ENCODE measurements at regions not wholly inside any gene's neighbourhood (a gene's known extent, or its start where the extent isn't known, plus 50 kb on each side); places are given as distances from the start of the nearest gene placed in this dataset.
A peak's percentile ranks its signal among the peaks of the same experiment; 100 is the strongest.

DNA sequence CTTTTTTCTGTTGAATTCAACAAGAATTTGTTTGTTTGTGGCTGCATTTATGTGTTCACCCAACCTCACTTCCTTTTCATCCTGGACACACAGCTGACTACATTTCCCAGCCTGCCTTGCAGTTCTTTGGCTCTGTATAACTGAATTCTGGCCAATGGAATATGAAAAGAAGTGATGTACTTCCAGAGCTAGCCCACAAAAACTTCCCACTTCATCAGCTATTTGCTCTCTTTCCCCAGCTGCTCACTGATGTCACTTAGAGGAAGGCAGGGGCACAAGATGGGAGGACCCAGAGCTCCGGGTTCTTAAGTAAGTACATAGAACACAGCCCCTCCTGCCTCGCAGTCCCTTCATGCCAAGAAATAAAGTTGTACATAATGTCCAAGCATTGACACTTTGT is 235.0 kb upstream of the FGGY start:
- Histone ChIP-seq H3K4me1 (ENCODE audit: insufficient read depth, low read length, poor library complexity, severe bottlenecking) (peaks cover 39% of the 10 kb centered on the region), H3K27ac (ENCODE audit: low read depth, low read length, poor library complexity, severe bottlenecking) (no peak overlapping the region), H3K4me3 (ENCODE audit: low read depth, low read length, poor library complexity, severe bottlenecking) (no peak overlapping the region), H3K36me3 (ENCODE audit: insufficient read depth, low read length, poor library complexity, severe bottlenecking) (no peaks in the 10 kb centered on the region), H3K27me3 (replicated peaks; ENCODE audit: insufficient read depth, low read depth, low read length, poor library complexity) (no peaks in the 10 kb centered on the region), H3K9me3 (ENCODE audit: low read depth, low read length, poor library complexity, severe bottlenecking) (no peaks in the 10 kb centered on the region)
- intact Hi-C loops (cut with micrococcal nuclease; ENCODE audit: unreplicated experiment), result no loop called here
- peak; percentile 49 for DNase-seq (ENCODE audit: low spot score)
- no TSS peak for BruUV-seq (replicated peaks)
- no peak for TF ChIP-seq EZH2 (IDR thresholded peaks at IDR 0.05; ENCODE audit: borderline replicate concordance, low read depth, low read length, poor library complexity, severe bottlenecking)
- TF ChIP-seq, protein P1, sequence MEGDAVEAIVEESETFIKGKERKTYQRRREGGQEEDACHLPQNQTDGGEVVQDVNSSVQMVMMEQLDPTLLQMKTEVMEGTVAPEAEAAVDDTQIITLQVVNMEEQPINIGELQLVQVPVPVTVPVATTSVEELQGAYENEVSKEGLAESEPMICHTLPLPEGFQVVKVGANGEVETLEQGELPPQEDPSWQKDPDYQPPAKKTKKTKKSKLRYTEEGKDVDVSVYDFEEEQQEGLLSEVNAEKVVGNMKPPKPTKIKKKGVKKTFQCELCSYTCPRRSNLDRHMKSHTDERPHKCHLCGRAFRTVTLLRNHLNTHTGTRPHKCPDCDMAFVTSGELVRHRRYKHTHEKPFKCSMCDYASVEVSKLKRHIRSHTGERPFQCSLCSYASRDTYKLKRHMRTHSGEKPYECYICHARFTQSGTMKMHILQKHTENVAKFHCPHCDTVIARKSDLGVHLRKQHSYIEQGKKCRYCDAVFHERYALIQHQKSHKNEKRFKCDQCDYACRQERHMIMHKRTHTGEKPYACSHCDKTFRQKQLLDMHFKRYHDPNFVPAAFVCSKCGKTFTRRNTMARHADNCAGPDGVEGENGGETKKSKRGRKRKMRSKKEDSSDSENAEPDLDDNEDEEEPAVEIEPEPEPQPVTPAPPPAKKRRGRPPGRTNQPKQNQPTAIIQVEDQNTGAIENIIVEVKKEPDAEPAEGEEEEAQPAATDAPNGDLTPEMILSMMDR (conservative IDR thresholded peaks at IDR 0.05; ENCODE audit: low read depth, low read length), result no peak
- POLR2A ChIA-PET (ENCODE audit: low non-redundant PET), result no interaction called here
- CTCF ChIA-PET, result no interaction called here

DNA sequence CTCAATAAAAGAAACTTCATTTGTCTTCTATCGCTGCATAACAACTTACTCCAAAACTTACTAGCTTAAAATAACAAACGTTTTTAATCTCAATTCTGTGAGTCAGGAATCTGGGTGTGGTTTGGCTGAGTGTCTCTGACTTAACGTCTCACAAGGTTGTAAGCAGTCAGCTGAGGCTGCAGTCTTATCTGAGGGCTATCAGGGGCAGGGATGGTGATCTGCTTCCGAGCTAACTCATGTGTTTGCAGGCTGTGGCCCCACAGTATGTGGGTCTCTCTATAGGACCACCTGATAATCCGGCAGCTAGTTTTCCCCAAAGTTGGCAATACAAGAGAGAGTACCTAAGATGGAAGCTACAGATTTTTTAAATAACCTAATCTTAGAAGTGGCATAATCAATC is 234.2 kb upstream of the FGGY start:
- H3K4me1 ChIP-seq (ENCODE audit: insufficient read depth, low read length, poor library complexity, severe bottlenecking), result peaks cover 30% of the 10 kb centered on the region
- BruUV-seq (replicated peaks), result no TSS peak
- no peak for DNase-seq (ENCODE audit: low spot score)
- H3K27me3 ChIP-seq (replicated peaks; ENCODE audit: insufficient read depth, low read depth, low read length, poor library complexity), result no peaks in the 10 kb centered on the region
- TF ChIP-seq EZH2 (IDR thresholded peaks at IDR 0.05; ENCODE audit: borderline replicate concordance, low read depth, low read length, poor library complexity, severe bottlenecking), result no peak
- TF ChIP-seq, protein P1 (conservative IDR thresholded peaks at IDR 0.05; ENCODE audit: low read depth, low read length), result no peak
- intact Hi-C loops (cut with micrococcal nuclease; ENCODE audit: unreplicated experiment), result no loop called here
- ChIA-PET POLR2A (ENCODE audit: low non-redundant PET) (no interaction called here), CTCF (no interaction called here)
- no peaks in the 10 kb centered on the region for H3K36me3 ChIP-seq (ENCODE audit: insufficient read depth, low read length, poor library complexity, severe bottlenecking)
- no peaks in the 10 kb centered on the region for H3K9me3 ChIP-seq (ENCODE audit: low read depth, low read length, poor library complexity, severe bottlenecking)
- H3K4me3 ChIP-seq (ENCODE audit: low read depth, low read length, poor library complexity, severe bottlenecking), result no peak overlapping the region
- no peak overlapping the region for H3K27ac ChIP-seq (ENCODE audit: low read depth, low read length, poor library complexity, severe bottlenecking)

DNA sequence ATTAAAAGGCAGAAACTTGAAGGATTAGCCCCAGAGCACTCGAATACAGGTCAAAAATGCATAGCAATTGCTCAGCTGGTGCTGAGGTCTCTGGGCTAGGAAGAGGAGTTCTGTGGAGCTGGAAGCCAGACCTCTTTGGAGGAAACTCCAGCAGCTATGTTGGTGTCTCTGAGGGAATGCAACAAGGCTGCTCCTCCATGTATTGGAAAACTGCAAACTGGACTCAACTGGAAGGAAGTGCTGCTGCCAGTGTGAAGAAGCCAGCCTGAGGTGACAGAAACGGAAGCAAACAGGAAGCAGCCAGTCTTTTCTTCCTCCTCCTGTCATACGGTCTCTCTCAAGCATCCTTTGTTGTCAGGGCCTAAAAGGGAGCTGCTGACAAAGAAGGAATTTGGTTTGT is 233.4 kb upstream of the FGGY start:
- peak; percentile 63 for DNase-seq (ENCODE audit: low spot score)
- H3K27ac ChIP-seq (ENCODE audit: low read depth, low read length, poor library complexity, severe bottlenecking), result no peak overlapping the region
- TF ChIP-seq, protein P1 (conservative IDR thresholded peaks at IDR 0.05; ENCODE audit: low read depth, low read length), result no peak
- no peak for TF ChIP-seq EZH2 (IDR thresholded peaks at IDR 0.05; ENCODE audit: borderline replicate concordance, low read depth, low read length, poor library complexity, severe bottlenecking)
- ChIA-PET CTCF (no interaction called here), POLR2A (ENCODE audit: low non-redundant PET) (no interaction called here)
- H3K4me1 ChIP-seq (ENCODE audit: insufficient read depth, low read length, poor library complexity, severe bottlenecking), result peaks cover 23% of the 10 kb centered on the region
- no peaks in the 10 kb centered on the region for H3K36me3 ChIP-seq (ENCODE audit: insufficient read depth, low read length, poor library complexity, severe bottlenecking)
- BruUV-seq (replicated peaks), result no TSS peak
- intact Hi-C loops (cut with micrococcal nuclease; ENCODE audit: unreplicated experiment), result no loop called here
- no peak overlapping the region for H3K4me3 ChIP-seq (ENCODE audit: low read depth, low read length, poor library complexity, severe bottlenecking)
- H3K9me3 ChIP-seq (ENCODE audit: low read depth, low read length, poor library complexity, severe bottlenecking), result no peaks in the 10 kb centered on the region
- H3K27me3 ChIP-seq (replicated peaks; ENCODE audit: insufficient read depth, low read depth, low read length, poor library complexity), result no peaks in the 10 kb centered on the region

Measured in A673 (cell line).